ENCODE measurements at regions not wholly inside any gene's neighbourhood (a gene's known extent, or its start where the extent isn't known, plus 50 kb on each side); places are given as distances from the start of the nearest gene placed in this dataset.

GRCh38 chr3:166900866-166901577 lies 479.1 kb downstream of the ZBBX start:
- TF ChIP-seq PKNOX1 (IDR thresholded peaks at IDR 0.05) (no peak), BHLHE40 (IDR thresholded peaks at IDR 0.05; ENCODE audit: borderline replicate concordance) (no peak), ZNF384 (IDR thresholded peaks at IDR 0.05) (no peak), HDGF (IDR thresholded peaks at IDR 0.05; ENCODE audit: borderline replicate concordance) (no peak), FOXA1 (IDR thresholded peaks at IDR 0.05) (no peak)
